ENCODE measurements at regions not wholly inside any gene's neighbourhood (a gene's known extent, or its start where the extent isn't known, plus 50 kb on each side); places are given as distances from the start of the nearest gene placed in this dataset.
"Not testable (repeated sequence)": the region's sequence is repeated elsewhere in the genome, so short reads cannot be mapped to it uniquely, and the experiment has no call there.

- DNase-seq = no peak
Observed at GRCh38 chr18:68428661-68429060, 286.2 kb downstream of the TMX3 start.

DNA sequence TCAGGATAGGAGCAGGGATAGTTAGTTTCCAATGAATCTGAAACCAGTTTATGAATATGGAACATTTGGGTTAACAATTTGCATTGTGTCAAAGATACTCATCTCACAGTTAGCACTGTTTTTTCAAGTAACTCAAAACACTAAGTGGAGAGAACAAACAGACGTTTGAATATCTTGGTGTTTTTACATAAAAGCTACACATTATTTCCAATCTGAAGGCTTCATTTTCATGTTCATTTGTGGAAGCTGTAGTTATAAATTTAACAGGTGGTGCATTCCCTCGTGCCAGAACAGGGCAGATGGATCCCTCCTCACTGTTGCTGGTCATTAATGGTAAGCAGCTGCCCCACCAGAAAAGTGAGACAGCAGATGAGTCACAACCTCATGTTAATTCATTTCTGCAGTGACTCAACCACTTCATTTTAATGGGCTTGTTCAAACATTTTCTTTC is 286.9 kb downstream of the TMX3 start:
- peak; percentile 76 for DNase-seq

DNA sequence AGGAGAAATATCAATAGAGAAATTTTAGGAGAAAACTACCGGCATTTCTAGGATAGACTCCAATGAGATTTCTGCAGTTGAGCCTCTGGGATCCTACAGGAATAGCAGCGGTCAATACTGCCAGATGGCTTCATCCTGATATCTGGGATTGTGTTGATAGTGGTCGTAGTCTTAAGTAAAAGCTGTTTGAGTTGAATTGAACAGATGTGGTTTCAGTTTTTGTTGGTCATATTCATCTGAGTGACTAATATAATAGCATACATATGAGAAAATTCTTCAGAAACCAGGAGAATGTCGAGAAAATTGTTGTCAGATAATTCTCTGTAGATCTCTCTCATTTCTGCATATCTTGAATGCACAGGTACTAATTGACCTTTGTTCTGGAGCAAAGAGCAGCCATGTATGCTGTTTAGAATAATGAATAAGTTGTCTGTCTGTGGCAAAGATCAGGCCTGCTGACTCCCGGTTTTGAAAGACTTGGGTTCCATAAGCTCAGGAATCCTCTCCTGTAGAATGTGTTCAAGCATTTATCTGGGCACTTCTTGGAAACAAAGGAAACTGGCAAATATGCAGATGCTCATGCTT is 288.1 kb downstream of the TMX3 start:
- DNase-seq = peak; percentile 39

GRCh38 chr18:68418881-68419280 is 296.0 kb downstream of the TMX3 start:
- no peak for DNase-seq

- DNase-seq = no peak
Observed at GRCh38 chr18:68418226-68418868, 296.6 kb downstream of the TMX3 start.

DNA sequence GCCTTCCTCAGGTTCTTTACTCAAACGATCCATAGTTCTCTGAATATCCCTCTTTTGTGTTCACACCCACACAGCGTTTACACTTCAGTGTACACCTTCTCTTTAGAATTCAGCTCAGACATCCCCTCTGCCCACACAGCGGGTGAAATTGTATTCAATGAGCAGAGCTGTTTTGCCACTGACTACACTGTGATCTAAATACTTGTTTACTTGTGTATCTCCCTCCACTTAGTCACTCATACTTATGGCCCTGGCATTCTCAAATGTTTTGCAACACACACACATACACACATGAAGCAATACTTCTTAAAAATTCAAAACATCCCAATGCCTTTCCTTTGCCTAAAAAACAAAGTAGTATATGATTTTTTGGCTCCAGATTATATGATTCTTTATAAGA is 297.1 kb downstream of the TMX3 start:
- no peak for DNase-seq

DNA sequence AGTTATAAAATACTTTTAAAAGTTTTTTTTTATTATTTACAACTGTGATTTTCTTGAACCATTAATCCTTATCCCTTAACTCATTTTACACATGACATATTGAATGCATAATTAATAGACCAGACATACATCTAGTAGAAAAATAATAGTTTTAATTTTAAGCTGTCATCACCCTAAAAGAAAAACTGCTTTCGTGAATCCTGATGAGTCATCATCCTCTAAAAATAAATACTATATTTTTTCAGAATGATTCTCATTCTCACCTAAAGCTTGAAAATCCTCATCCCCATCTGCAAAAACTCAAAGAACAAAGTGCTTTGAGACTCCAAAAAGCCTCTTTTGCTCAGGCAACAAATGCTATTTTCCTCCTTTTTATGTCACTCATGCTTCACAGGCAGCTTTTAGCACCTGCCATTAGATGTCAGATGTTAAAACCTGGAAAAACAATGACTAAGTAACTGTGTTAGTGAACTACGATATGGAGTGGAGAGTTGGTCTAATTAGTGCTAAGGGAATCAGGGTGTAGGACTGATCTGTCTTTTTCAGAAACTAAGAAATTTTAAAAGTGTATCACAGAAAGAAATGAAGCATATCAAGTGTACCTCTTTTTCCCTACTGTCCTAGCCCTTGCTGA is 297.6 kb downstream of the TMX3 start:
- no peak for DNase-seq

DNA sequence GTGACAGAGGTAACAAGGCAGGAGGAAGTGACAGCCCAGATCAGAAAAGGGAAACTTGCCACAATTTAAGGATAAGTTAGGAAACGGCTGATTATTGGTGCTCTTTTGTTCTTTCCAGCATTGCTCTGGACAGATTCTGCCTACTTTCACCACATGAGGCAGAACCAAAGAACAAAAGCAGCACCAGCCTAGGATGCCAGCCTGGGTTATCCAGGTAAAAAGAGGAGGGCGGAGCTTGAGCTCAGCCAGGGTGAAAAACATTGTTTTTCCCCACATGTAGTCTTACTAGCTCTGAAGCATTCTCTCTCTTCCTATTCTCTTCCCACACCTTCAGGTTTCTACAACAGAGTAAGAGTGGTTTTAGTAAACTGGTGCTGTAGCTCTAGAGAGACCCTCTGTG is 300.5 kb downstream of the TMX3 start:
- no peak for DNase-seq

GRCh38 chr18:68409576-68409975 is 305.3 kb downstream of the TMX3 start:
- no peak for DNase-seq

GRCh38 chr18:68406761-68407160 is 308.1 kb downstream of the TMX3 start:
- peak; percentile 44 for DNase-seq

GRCh38 chr18:68402784-68403183 is 312.1 kb downstream of the TMX3 start:
- no peak for DNase-seq

- no peak for DNase-seq
Observed at GRCh38 chr18:68400889-68401288, 314.0 kb downstream of the TMX3 start.

DNA sequence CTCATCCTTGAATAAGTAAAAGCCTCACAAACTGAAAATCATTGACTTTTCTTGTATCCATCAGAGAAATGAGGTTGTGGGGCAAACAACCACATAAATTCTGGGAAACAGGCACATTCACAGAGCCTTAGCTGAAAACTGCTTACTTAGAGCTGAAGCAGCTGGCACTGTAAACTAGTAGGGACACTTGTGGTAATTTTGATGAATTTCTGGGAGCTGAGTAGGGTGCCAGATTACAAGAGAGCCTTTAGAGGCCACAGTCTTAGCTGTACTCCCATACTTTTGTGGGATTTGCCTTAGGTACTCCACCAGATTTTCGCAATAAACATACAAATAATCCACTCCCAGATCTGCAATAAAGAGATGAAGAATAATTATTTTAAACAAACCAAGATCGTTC is 315.2 kb downstream of the TMX3 start:
- no peak for DNase-seq

- DNase-seq = no peak
Observed at GRCh38 chr18:68397241-68398035, 317.5 kb downstream of the TMX3 start.

- DNase-seq = peak; percentile 44
Observed at GRCh38 chr18:68394705-68395104, 320.2 kb downstream of the TMX3 start.

- DNase-seq = no peak
Observed at GRCh38 chr18:68391801-68392200, 323.1 kb downstream of the TMX3 start.

- no peak for DNase-seq
Observed at GRCh38 chr18:68387246-68387645, 327.7 kb downstream of the TMX3 start.

GRCh38 chr18:68383979-68384378 is 330.9 kb downstream of the TMX3 start:
- not testable (repeated sequence) for DNase-seq

- peak; percentile 9 for DNase-seq
Observed at GRCh38 chr18:68376926-68377325, 338.0 kb downstream of the TMX3 start.

GRCh38 chr18:68362907-68363306 is 352.0 kb downstream of the TMX3 start:
- DNase-seq = no peak

DNA sequence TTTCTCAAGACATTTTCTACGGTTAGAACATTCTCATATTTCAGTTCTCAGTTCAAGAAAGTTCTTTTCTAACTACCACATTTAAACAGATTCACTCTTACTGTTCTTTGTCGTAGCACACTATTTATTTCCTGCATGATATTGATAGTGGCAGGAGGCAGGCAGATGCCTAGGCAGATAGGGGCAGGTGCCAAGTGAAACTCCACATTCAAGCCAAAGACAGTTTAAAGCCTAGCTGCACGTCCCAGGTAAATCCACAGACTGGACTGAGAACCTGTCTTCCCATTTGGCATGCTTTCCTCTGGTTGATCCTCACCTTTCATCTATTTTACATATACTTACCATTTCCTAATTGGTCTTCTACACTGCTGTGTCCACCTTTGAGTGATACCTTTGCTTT is 359.3 kb downstream of the TMX3 start:
- no peak for DNase-seq

GRCh38 chr18:68354176-68354575 is 360.7 kb downstream of the TMX3 start:
- DNase-seq = no peak

- no peak for DNase-seq
Observed at GRCh38 chr18:68342039-68342659, 372.8 kb downstream of the TMX3 start.
